ENCODE measurements at regions not wholly inside any gene's neighbourhood (a gene's known extent, or its start where the extent isn't known, plus 50 kb on each side); places are given as distances from the start of the nearest gene placed in this dataset.
"Not testable (repeated sequence)": the region's sequence is repeated elsewhere in the genome, so short reads cannot be mapped to it uniquely, and the experiment has no call there.

DNA sequence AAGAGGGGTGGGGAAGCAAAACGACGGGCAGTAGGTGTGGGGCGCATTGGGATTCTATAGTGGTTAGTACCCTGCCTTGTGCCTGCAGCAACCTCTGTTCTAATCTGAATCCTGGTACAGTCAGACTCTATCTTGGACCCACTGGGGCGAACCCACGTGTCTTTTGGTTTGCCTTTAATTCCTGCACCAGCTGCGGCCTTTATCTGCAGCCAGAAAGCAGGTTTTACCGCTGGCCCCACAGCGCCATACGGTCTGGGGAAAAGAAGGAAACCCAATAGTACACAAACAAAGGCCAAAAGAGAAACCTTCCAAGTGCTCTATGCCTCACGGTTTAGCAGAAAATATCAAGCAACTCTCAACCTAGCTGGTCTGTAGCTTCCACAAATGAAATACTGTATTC is 118.2 kb downstream of the PPIAL4A start:
- not testable (repeated sequence) for DNase-seq

DNA sequence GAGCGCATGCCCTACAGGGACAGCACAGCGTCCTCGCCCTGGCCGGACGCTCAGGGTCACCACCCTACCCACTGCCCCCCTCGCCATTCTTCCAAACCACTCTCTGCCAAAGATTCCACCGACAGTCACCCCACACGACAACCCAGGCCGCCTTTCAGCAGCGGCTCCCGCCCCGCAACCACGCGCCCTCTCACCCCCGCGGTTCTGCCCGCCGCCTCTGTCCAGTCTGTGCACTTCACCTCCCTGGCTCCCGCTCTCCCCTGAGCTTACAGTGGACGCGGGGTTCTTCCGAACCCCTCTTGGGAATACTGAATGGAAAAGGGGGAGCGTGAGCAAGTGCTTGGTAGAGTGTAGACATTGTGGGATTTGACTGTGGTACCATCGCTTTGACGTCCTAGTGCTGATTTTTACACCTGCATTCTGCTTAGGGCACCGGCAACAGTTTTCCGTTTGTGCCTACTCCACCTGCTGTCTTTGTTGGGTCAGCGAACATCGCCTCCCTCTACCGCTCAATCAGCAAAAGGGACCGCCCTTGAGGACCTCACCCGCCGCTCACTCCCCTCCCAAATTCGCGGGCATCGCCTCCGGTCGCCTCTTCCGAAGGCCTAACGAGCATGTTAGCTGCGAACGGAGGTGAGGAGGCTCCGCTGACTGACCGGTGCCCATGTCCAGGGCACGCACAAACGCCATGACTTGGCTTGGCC is 119.1 kb downstream of the PPIAL4A start:
- peak in 2 of 3 experiments; percentile 9 to 36 for DNase-seq

DNA sequence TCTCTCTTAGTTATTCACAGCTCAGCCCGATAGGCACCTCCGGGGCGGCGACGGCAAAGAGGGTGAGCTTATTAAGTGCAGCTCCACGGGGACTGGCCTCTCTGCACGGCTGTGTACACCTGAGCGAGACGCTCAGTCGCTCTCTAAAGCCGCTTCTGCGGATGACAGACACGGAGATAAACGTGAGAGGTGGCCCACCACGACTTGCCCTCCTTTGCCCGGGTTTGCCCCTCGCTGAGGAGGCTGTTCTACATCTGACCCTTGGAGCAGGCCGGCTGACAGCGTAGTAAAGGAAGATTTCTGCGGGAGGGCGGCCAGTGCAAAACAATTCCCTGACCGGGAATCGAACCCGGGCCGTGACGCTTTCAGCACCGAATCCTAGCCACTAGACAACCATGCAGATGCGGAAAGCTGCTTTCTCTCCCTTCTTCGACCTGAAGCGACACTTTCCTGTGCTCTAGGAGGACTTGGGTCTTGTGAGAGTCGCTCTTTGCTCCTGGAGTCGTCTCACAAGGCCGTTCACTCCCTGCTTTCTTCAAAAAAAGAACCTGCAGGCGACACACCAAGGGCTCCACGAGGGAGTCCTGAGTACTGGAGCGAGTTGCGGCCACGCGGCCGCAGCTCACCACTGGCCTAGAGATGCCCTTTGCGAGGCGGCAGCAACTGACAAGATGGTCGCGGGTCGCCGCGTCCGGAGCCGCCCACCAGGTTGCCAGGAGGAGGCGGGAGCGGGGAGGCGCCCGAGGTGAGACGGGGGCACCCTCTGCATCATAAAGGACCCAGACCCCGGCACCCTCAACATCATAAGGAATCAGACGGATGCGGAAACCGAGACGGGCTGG is 119.9 kb downstream of the PPIAL4A start:
- DNase-seq: not testable (repeated sequence)

DNA sequence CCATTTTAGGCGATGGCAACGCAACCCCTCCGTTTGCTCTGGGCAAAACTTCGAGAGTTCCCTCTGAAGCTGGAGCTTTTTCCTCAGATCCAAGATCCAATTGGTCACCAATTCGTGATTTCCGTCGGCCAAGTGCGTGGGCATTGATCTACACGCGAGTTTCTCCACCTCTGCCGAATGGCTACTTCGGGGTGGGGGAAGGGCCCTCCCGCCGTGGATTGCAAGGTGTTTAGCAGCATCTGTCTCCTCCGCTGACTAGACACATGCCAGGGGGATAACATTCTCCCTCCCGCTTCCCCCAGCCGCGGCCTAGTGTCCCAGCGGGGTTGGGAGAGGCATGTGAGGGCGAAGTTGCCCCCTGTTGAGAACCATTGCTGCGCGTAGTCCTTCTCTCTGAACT is 120.6 kb downstream of the PPIAL4A start:
- not testable (repeated sequence) for DNase-seq

DNA sequence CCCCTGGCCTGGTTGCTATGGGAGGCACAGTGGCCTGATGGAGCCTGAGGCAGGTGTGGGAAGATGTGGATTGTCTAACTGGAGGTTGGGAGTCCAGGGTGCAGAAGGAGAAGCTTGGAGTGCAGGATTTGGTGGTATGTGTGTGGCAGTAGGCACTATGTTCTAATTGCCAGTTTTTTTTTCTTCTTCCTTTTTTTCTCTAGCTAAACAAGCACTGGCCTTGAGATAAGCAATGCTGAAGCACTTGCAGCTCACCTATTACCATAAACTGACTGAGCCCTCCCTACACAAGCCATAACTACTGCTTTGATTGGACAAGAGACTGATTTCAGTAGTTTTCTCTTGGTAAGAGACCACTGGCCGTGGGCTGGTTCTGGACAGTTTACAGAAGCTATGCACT is 123.6 kb downstream of the PPIAL4A start:
- not testable (repeated sequence) for DNase-seq

DNA sequence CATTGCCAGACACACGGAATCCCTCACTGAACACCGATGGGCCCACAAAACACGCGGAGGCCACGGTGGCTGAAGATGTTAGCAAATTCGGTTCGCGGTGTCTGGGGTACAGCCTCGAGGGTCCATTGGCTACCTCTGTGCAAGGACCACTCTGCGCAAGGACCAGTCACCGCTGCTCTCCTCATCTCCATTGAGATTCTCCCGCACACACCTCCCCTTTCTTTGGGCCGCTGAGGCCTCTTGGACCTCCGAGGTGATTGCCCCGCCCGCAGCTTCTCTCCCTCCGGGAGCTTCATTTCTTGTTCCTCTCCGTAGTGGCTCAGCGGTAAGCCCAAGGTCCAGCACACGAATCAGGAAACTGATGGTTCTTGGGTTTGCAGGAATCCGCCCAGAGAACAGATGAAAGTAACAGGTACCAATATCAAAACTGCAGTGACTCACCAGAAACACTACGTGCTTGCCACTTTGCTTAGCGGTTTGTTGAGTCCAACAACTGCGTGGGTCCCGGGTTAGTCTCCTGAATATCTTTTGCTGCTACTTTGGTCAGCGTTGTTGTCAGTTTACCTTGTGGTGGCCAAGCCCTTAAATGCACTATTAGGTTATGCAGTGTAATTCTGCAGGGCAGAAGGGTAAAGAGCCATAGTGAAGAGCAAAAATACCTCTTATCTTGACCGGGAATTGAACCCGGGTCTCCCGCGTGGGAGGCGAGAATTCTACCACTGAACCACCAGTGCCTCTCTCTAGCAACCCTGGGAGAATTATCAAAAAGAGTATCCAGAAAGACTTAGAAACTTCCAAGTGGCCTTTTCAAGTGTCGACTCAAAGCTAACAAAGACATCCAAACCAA is 126.8 kb downstream of the PPIAL4A start:
- DNase-seq: peak; percentile 2 to 80 (median 44)

DNA sequence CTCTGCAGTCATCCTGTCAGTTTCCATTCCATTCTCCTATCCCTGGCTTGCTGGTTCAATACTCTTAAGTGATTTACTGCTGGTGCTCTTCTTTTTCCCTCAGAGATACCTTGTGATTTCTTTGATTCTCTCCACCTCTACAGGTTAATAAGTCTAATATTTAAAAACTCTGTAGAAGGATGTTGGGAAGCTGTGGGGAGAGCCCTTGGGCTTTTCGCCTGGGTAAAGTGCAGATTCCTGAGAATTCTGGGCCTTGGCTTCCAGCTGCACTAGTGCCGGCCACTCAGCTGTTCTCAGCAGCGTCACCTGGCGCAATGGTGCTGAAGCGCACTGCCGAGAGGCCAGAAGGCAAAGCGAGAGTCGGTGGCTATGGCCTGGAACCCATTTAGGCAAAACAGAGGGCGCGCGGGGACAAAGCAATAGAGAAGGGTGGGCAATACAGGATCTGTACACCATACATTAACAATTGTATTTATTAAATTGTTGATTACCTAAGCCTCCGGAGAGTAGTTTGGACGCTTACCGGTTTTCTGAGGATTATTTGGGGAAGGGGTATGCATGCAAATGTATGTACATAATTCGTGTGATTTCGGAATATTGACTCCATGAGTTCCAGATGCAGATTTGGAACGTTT is 130.3 kb downstream of the PPIAL4A start:
- not testable (repeated sequence) for DNase-seq

DNA sequence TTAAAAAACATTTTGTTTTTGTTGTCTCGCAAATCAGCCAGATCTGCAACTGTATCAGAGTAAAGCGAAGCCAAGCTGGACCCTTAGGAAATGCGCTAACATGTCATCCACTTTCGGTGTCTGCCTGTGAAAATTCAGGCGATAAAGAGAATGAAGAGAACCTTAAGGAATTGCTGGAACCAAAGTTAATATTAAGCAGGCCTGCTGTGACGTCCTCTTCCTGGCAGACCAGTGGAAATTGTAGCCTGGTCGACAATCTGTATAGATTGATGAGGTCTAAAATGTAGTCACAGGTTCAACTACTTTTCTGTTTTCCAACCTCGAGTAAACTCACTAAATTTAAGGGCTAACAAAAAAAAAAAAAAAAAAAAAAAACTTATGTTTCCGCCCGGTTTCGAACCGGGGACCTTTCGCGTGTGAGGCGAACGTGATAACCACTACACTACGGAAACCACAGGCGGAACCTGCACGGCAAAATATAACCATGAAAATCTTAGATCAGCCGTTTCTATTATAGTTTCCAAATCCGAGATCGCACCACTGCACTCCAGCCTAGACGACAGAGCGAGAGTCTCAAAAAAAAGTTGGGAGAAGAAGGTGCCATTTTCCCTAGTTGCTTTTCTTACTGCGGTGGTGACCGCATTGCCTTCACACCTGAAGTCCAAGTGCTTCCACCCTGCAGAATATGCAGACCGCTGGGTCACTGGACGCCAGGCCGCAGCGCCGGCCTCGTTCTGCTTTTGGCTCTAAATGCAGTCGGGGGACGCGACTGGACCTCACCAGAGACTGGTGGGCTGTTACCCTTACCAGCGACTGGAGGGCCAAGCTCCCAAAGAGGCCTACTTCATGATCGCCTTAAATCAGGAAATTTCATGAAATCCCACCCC is 131.0 kb downstream of the PPIAL4A start:
- DNase-seq: peak; percentile 44 to 83 (median 69)

DNA sequence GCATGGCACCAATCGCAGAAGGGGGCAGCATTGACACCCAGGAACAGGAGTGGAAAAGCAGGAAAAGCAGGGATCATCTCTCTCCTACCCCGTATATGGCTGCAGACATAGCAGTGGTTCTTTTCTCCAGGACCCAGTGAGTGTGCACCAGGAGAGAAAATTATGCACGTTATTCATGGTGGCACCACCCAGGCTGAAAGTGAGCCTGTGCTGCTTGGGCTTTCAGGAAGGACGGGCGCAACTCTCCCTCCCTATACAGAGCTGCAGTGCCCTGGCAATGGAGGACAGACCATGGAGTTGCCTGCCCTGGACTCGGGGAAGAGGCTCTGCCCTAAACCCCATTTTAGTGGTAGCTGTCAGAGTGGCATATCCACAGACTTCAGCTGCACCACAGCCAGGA is 132.1 kb downstream of the PPIAL4A start:
- DNase-seq: peak in 1 of 3 experiments; percentile 45

DNA sequence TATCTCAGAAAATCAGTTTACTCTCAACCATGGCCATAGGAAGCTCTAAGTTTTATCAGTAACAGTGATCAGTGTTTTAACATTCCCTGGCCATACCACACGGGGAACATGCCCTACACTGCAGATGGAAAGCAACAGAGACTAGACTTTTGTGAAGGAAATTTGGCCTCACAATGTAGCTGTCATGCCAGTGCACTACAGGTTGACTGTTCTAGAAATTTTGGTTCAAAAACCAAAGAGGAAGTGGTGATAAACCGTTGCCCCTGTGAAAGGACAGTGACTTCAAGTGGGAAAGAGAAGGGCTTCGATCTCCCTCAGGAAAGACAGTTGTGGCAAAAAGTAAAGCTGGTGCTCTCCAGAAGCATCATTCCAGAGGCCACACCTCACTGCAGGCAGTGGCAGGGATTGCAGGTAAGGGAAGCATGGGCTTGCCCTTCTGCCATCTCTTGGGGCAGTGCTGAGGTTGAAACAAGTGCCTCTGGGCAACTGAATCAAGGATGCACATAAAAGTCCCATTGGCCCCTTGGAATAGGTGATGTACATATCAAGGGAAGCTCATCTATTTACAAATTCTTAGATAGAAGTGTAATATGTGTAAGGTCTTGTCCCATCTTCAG is 143.4 kb downstream of the PPIAL4A start:
- not testable (repeated sequence) for DNase-seq

DNA sequence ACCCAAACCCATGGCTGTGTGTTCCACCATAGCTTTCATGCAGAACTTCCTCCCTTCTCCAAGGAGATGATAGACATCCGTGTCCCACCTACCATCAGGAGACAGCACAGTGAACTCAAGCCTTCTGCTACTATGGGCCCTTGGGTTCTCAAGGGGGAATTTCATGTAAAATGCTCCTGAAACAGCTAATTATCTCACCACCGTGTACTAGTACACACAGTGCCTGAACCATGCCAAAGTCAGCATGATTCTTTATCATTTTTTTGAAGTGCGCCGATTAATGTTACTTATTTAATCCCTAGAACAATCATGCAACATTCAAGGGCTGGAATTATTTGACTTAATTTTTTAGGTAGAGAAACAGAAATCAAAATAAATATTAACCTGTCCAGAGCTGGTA is 147.2 kb downstream of the PPIAL4A start:
- DNase-seq: not testable (repeated sequence)

DNA sequence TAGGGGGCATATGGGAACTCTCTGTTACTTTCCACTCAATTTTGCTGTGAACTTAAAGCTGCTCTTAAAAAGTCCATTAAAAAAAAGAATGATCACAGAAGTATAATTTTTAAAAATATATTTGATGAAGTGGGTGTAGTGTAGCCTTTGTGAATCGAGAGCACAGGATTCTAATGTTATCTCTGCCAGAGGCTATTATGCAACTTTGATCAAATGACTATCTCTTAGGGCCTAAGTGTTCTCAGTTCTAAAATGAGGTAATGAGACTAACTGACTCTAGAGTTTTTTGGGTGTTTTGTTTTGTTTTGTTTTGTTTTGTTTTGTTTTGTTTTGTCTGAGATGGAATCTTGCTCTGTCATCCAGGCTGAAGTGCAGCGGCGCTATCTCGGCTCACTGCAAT is 143.2 kb downstream of the FAM72B start:
- DNase-seq: not testable (repeated sequence)

DNA sequence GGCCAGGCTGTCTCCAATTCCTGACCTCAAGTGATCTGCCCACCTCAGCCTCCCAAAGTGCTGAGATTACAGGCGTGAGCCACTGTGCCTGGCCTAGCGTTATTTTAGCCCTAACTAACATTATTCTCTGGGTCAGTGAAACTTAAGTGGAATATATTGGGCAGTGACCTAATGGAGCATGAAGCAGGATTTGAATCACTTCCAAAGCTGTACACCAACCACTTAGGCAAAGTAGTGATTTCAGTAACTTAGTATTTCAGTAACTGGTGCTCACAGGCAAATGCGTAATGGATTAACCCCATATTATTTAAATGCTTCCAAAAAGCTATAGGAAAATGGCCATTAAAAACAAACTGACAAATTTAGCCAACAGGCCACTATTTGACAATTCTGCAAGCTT is 142.6 kb downstream of the FAM72B start:
- DNase-seq: not testable (repeated sequence)

DNA sequence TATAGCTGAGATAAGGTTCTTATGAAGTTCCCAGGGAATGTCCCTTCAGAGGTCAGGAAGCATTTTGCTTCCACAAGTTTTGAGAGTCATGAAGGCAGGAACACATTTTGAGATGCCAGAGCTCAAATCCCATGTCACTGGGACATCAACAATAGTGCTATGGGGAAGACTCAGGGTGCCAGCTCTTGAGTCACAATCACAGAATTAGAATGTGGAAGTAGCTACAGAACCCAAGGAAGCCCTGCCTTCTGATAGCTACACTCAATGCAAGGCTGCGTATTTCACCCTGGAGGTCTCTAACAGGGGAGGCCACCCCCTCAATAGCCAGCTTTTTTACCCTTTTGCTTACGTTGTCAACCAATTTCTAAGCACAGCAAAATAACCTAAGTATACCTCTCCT is 141.3 kb downstream of the FAM72B start:
- DNase-seq: not testable (repeated sequence)

DNA sequence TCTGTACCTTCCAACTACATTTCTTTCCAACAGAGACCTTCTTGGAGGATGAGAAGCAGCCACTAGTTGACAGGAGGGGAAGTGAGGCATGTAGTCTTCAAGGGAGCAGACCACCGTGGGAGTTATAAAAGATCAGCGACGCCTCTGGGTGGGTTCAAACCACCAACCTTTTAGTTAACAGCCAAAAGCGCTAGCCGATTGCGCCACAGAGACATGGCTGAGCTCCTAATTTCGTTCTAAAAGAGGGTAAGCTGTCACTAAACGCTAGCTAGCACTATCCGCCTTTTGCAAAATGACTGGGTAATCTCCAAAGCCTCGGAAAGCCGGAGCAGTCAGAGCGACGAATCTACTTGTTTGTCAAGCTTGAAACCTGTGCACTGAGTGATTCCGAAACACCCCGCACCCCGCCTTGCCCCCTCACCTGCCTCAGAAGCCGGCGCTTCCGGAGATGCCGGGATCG is 135.8 kb downstream of the FAM72B start:
- DNase-seq: peak in 2 of 3 experiments; percentile 63 to 66

DNA sequence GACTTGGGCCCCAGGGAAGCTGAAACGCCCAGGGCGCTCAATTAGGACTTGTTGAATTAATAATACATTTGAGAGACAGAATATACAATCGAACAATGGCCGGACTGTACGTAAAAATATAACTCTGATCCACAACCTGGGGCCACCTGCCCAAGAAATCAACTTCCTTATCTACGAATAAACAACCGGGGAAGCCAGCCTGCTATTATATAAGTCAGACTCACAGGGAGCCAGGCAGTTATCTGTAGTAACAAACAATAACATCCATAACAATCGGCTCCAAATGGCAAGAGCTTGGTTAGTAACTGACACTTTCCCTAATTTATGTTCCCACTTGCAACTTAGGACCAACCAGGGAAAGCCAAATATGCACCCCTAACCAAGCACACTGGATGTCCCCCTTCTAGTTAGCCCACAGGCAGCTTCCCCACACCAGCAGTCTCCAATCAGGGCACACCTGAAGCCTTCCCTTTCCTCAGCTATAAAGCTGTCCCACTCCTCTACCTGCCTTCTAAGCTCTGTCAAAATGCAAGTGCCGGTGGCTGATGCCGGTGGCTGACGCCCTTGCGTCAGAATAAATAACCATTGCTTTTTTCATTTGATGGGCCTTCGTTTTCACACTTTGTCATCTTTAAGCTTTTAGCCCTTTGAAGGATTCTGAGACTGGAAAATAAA is 135.2 kb downstream of the FAM72B start:
- not testable (repeated sequence) for DNase-seq

DNA sequence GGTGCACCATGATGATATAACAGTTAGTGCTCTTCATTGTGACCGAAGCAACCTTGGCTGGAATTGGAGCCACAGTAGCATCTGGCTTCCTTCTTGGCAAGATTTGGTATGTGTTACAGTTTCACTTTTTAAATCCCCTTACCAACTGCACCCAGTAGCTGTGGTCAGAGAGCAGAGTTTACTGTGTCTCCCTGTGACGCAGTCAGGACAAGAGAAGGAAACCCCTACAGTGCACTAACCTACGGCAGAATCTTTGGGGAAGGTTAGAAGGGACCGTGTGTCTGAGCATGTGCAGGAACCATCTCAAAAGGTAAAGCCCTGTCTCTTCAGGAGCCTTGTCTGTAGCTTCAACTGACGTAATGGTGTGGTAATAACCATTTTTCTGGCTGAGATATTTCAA is 134.0 kb downstream of the FAM72B start:
- DNase-seq: not testable (repeated sequence)

DNA sequence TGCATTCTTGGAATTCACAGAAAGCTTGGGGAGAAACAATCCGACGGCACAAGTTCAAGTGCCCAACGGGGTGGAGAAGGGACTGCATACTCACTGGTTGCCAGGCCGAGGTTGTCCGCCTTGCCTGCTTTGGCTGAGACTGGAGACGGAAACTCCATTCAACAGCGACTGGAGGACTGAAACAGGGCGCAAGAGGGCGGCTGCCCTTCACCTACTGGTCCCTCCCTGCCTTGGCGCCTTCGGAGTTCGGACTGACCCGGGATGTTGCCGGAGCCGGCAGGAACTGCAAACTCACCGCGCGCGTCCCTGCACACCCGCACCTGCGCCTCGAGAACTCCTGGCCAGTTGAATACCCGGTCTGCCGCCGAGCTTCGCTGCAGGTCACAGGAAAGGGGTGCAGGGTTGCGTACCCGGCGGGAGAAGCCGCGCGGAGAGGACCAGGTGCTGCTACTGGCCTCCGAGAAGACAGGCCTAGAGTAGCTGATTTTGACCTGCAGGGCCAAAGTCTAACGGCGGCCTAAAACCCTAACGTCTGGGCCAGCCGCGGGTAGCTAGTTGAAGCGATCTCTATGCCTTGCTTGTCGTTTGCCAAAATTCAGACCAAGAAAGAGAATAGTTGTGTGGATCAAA is 132.9 kb downstream of the FAM72B start:
- not testable (repeated sequence) for DNase-seq

DNA sequence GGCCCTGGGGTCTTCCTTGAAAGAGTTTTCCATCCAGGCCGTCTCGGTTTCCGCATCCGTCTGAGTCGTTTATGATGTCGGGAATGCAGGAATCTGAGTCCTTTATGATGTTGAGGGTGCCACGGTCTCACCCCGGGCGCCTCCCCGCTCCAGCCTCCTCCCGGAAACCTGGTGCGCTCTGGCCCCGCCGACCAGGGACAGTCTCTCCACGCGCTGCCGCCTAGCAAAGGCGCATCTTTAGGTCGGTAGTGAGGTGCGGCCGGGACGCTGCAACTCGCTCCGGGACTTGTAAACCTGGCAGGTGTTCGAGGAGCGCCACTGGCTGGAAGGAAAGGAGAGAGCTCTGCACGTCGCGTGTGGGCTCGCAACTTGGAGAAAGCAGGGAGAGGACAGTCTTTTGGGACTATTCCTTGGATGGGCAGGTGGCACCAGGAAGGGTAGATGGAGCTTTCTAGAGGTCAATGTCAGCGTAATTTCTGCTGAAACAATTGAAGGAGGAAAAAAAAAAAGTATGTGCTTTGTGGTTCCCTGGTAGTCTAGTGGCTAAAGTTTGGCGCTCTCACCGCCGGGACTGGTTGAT is 132.0 kb downstream of the FAM72B start:
- DNase-seq: not testable (repeated sequence)
